ENCODE measurements at regions not wholly inside any gene's neighbourhood (a gene's known extent, or its start where the extent isn't known, plus 50 kb on each side); places are given as distances from the start of the nearest gene placed in this dataset.

DNA sequence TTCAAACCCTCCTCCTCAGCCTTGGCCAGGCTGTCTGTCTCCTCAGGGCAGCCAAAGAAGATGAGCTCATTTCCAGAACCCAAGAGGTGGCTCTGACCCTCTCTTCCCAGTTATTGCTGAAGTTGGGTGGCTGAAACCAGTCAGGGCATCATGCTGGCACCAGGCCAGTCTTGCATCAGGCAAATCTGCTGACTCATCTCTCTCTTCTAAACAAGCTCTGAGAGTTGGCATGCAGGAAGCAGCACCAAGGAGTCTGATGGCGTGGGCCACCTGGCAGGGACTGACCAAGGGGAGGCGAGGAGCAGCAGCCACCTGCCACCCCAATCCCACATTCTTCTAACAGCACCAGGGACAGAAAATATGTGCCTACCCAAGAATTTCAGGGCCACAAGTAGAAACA is 104.8 kb upstream of the ATP1A1 start:
- Mint-ChIP-seq H3K4me3 (no peak overlapping the region), H3K9me3 (ENCODE audit: insufficient read depth) (no peaks in the 10 kb centered on the region), H3K27me3 (peaks cover 6% of the 10 kb centered on the region), H3K27ac (no peak overlapping the region), H3K4me1 (no peaks in the 10 kb centered on the region)
- CTCF ChIA-PET: interaction anchor here (1.0 kb wide), 1 partner anchor 217 kb away, joined by 3 read pairs; no protein-coding TSS in a partner anchor
- Histone ChIP-seq H4K20me1 (ENCODE audit: control insufficient read depth, insufficient read depth, low read length, poor library complexity, severe bottlenecking) (no peaks in the 10 kb centered on the region), H3K4me1 (ENCODE audit: control insufficient read depth in 2 of 2, insufficient read depth in 2 of 2, low read length in 2 of 2) (no peaks in the 10 kb centered on the region), H3K36me3 (replicated peaks in 1 of 2; ENCODE audit: control extremely low read depth in 1 of 2, control insufficient read depth in 1 of 2, extremely low read depth in 1 of 2, insufficient read depth in 2 of 2, low read length in 1 of 2) (no peaks in the 10 kb centered on the region), H2AFZ (ENCODE audit: insufficient read depth, low read depth, low read length, poor library complexity, severe bottlenecking) (no peak overlapping the region), H3K4me3 (ENCODE audit: control extremely low read depth in 1 of 5, extremely low read depth in 1 of 5, insufficient read depth in 1 of 5, low read depth in 2 of 5, low read length in 4 of 5) (no peak overlapping the region), H3K27me3 (replicated peaks in 1 of 4; ENCODE audit: control extremely low read depth in 1 of 4, control insufficient read depth in 3 of 4, insufficient read depth in 4 of 4, low read length in 3 of 4) (no peaks in the 10 kb centered on the region), H3K9ac (ENCODE audit: low read length) (no peak overlapping the region), H3K4me2 (replicated peaks; ENCODE audit: low read depth, low read length, poor library complexity, severe bottlenecking) (no peak overlapping the region), H3K27ac (ENCODE audit: low read length in 2 of 2) (no peak overlapping the region), H3K79me2 (ENCODE audit: control insufficient read depth, insufficient read depth, low read length) (no peaks in the 10 kb centered on the region), H3K9me3 (ENCODE audit: control extremely low read depth in 1 of 3, control insufficient read depth in 2 of 3, insufficient read depth in 1 of 3, low read length in 2 of 3) (no peaks in the 10 kb centered on the region)
- POLR2A ChIA-PET: no interaction called here
- TF ChIP-seq, protein P1, sequence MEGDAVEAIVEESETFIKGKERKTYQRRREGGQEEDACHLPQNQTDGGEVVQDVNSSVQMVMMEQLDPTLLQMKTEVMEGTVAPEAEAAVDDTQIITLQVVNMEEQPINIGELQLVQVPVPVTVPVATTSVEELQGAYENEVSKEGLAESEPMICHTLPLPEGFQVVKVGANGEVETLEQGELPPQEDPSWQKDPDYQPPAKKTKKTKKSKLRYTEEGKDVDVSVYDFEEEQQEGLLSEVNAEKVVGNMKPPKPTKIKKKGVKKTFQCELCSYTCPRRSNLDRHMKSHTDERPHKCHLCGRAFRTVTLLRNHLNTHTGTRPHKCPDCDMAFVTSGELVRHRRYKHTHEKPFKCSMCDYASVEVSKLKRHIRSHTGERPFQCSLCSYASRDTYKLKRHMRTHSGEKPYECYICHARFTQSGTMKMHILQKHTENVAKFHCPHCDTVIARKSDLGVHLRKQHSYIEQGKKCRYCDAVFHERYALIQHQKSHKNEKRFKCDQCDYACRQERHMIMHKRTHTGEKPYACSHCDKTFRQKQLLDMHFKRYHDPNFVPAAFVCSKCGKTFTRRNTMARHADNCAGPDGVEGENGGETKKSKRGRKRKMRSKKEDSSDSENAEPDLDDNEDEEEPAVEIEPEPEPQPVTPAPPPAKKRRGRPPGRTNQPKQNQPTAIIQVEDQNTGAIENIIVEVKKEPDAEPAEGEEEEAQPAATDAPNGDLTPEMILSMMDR (IDR thresholded peaks at IDR 0.05): no peak
- no peak for TF ChIP-seq EZH2 (IDR thresholded peaks at IDR 0.05; ENCODE audit: borderline replicate concordance, insufficient read depth, low read depth, low read length, poor library complexity, severe bottlenecking)
- ATAC-seq (ENCODE audit: low read depth) (no peak), DNase-seq (no peak)
- WGBS (ENCODE audit: insufficient coverage): 20% methylated on average over 1 of the region's 2 CpGs
- intact Hi-C loops (cut with micrococcal nuclease): no loop called here

DNA sequence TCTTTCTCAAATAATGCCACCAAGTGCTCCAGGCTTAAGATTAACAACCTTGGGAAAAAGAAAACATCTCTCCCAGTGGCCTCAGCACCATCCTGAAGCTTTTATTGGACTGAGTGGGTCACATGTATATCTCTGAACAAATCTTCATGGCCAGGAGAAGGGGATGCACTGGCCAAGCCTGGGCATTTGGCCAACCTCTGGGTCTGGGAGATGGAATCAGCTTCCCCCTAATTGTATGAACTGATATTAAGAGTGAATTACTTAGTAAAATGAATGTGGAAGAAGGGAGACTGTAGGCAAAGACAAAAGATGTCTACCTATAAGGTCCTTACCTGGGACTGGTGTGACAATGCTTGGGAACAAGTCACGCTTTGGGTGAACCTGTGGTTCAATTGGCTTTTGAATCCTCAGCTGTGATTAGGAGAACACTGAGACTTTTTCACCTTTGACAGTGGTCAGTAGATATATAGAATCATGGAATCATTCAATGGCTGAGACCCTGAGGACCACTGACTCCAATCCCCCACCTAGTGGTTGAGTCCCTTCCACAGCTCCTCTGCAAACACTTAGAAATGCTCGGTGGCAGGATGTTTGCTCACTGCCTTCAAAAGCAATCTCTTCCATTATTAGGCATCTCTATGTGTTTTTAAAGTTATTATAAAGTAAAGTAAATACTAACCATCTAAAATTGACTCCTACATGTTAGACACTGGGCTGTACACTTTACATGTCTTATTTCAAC is 102.6 kb upstream of the ATP1A1 start:
- Histone ChIP-seq H3K36me3 (replicated peaks in 1 of 2; ENCODE audit: control extremely low read depth in 1 of 2, control insufficient read depth in 1 of 2, extremely low read depth in 1 of 2, insufficient read depth in 2 of 2, low read length in 1 of 2) (no peaks in the 10 kb centered on the region), H3K9ac (ENCODE audit: low read length) (no peak overlapping the region), H3K27ac (ENCODE audit: low read length in 2 of 2) (no peak overlapping the region), H3K9me3 (ENCODE audit: control extremely low read depth in 1 of 3, control insufficient read depth in 2 of 3, insufficient read depth in 1 of 3, low read length in 2 of 3) (no peaks in the 10 kb centered on the region), H3K4me2 (replicated peaks; ENCODE audit: low read depth, low read length, poor library complexity, severe bottlenecking) (no peak overlapping the region), H4K20me1 (ENCODE audit: control insufficient read depth, insufficient read depth, low read length, poor library complexity, severe bottlenecking) (no peaks in the 10 kb centered on the region), H3K4me3 (ENCODE audit: control extremely low read depth in 1 of 5, extremely low read depth in 1 of 5, insufficient read depth in 1 of 5, low read depth in 2 of 5, low read length in 4 of 5) (no peak overlapping the region), H3K79me2 (ENCODE audit: control insufficient read depth, insufficient read depth, low read length) (no peaks in the 10 kb centered on the region), H2AFZ (ENCODE audit: insufficient read depth, low read depth, low read length, poor library complexity, severe bottlenecking) (no peak overlapping the region), H3K27me3 (replicated peaks in 1 of 4; ENCODE audit: control extremely low read depth in 1 of 4, control insufficient read depth in 3 of 4, insufficient read depth in 4 of 4, low read length in 3 of 4) (no peaks in the 10 kb centered on the region), H3K4me1 (ENCODE audit: control insufficient read depth in 2 of 2, insufficient read depth in 2 of 2, low read length in 2 of 2) (no peaks in the 10 kb centered on the region)
- intact Hi-C loops (cut with micrococcal nuclease): no loop called here
- POLR2A ChIA-PET: no interaction called here
- ATAC-seq (ENCODE audit: low read depth) (no peak), DNase-seq (no peak)
- Mint-ChIP-seq H3K27me3 (peaks cover 16% of the 10 kb centered on the region), H3K4me1 (no peaks in the 10 kb centered on the region), H3K4me3 (no peak overlapping the region), H3K9me3 (ENCODE audit: insufficient read depth) (no peaks in the 10 kb centered on the region), H3K27ac (no peak overlapping the region)
- CTCF ChIA-PET: no interaction called here
- 100% methylated on average over 1 of the region's 2 CpGs for WGBS (ENCODE audit: insufficient coverage)
- TF ChIP-seq, protein P1 (IDR thresholded peaks at IDR 0.05): no peak
